IPS-20b (cell line): ENCODE measurements at regions not wholly inside any gene's neighbourhood (a gene's known extent, or its start where the extent isn't known, plus 50 kb on each side); places are given as distances from the start of the nearest gene placed in this dataset.

Experiments
- H3K27ac ChIP-seq: one replicate; pipeline ENCODE4 v1.5.1; 2013; ENCODE audit warnings: low read length
- H3K27me3 ChIP-seq: 2 replicates; pipeline ENCODE4 v1.6.1; 2013; ENCODE audit warnings: mild to moderate bottlenecking, low read length, inconsistent platforms; ENCODE audit not compliant: insufficient read depth
- H3K36me3 ChIP-seq: 2 replicates; pipeline ENCODE4 v1.6.1; 2013; ENCODE audit warnings: low read depth, mild to moderate bottlenecking, inconsistent platforms, low read length, moderate library complexity; ENCODE audit not compliant: insufficient read depth
- H3K4me1 ChIP-seq: 2 replicates; pipeline ENCODE4 v1.6.1; 2013; ENCODE audit warnings: mild to moderate bottlenecking, control low read depth, inconsistent platforms, low read length, moderate library complexity; ENCODE audit not compliant: insufficient read depth
- H3K4me3 ChIP-seq: 2 replicates; pipeline ENCODE4 v1.5.1; 2013; ENCODE audit warnings: mild to moderate bottlenecking, low read length, inconsistent platforms
- H3K9ac ChIP-seq: 2 replicates; pipeline ENCODE4 v1.6.1; 2013; ENCODE audit warnings: low read depth, mild to moderate bottlenecking, inconsistent platforms, low read length, moderate library complexity
- H3K9me3 ChIP-seq: 2 replicates; pipeline ENCODE4 v1.6.1; 2013; ENCODE audit warnings: mild to moderate bottlenecking, low read depth, low read length, inconsistent platforms; ENCODE audit not compliant: insufficient read depth

GRCh38 chr5:103373597-103374472 lies 115.3 kb downstream of the MACIR start:
- Histone ChIP-seq H3K36me3 (no peaks in the 10 kb centered on the region), H3K27ac (no peak overlapping the region), H3K4me3 (no peak overlapping the region), H3K4me1 (no peaks in the 10 kb centered on the region), H3K9me3 (no peaks in the 10 kb centered on the region), H3K9ac (no peak overlapping the region), H3K27me3 (no peaks in the 10 kb centered on the region)

GRCh38 chr5:103371046-103371607 lies 112.6 kb downstream of the MACIR start:
- H3K9me3 ChIP-seq = no peaks in the 10 kb centered on the region

GRCh38 chr5:103369125-103370120 lies 110.9 kb downstream of the MACIR start:
- Histone ChIP-seq H3K9ac (no peak overlapping the region), H3K27me3 (no peaks in the 10 kb centered on the region), H3K4me3 (no peak overlapping the region), H3K4me1 (no peaks in the 10 kb centered on the region), H3K27ac (no peak overlapping the region), H3K9me3 (no peaks in the 10 kb centered on the region), H3K36me3 (no peaks in the 10 kb centered on the region)

More at GRCh38 chr5:103371046-103371607, 112.6 kb downstream of the MACIR start:
- H3K4me1 ChIP-seq = no peaks in the 10 kb centered on the region
- H3K27me3 ChIP-seq = no peaks in the 10 kb centered on the region
- no peak overlapping the region for H3K27ac ChIP-seq
- no peak overlapping the region for H3K4me3 ChIP-seq
- no peaks in the 10 kb centered on the region for H3K36me3 ChIP-seq
- H3K9ac ChIP-seq = no peak overlapping the region

- Histone ChIP-seq H3K4me3 (no peak overlapping the region), H3K9ac (no peak overlapping the region), H3K9me3 (no peaks in the 10 kb centered on the region), H3K4me1 (no peaks in the 10 kb centered on the region), H3K36me3 (no peaks in the 10 kb centered on the region), H3K27me3 (no peaks in the 10 kb centered on the region), H3K27ac (no peak overlapping the region)
Observed at GRCh38 chr5:103367702-103368101, 109.1 kb downstream of the MACIR start.

- no peaks in the 10 kb centered on the region for H3K9me3 ChIP-seq
- H3K27me3 ChIP-seq = no peaks in the 10 kb centered on the region
- no peak overlapping the region for H3K27ac ChIP-seq
- no peaks in the 10 kb centered on the region for H3K36me3 ChIP-seq
- H3K4me3 ChIP-seq = no peak overlapping the region
- H3K9ac ChIP-seq = no peak overlapping the region
- no peaks in the 10 kb centered on the region for H3K4me1 ChIP-seq
Observed at GRCh38 chr5:103366918-103367549, 108.5 kb downstream of the MACIR start.

GRCh38 chr5:103364074-103364473 lies 105.5 kb downstream of the MACIR start:
- no peaks in the 10 kb centered on the region for H3K36me3 ChIP-seq
- no peaks in the 10 kb centered on the region for H3K4me1 ChIP-seq
- no peak overlapping the region for H3K27ac ChIP-seq
- no peak overlapping the region for H3K9ac ChIP-seq
- H3K27me3 ChIP-seq = no peaks in the 10 kb centered on the region
- no peaks in the 10 kb centered on the region for H3K9me3 ChIP-seq
- H3K4me3 ChIP-seq = no peak overlapping the region

- no peaks in the 10 kb centered on the region for H3K36me3 ChIP-seq
- H3K4me3 ChIP-seq = no peak overlapping the region
Observed at GRCh38 chr5:103362211-103362610, 103.6 kb downstream of the MACIR start.

GRCh38 chr5:103360475-103360874 lies 101.9 kb downstream of the MACIR start:
- Histone ChIP-seq H3K9me3 (no peaks in the 10 kb centered on the region), H3K4me1 (no peaks in the 10 kb centered on the region), H3K9ac (no peak overlapping the region), H3K27me3 (no peaks in the 10 kb centered on the region), H3K36me3 (no peaks in the 10 kb centered on the region), H3K27ac (no peak overlapping the region), H3K4me3 (no peak overlapping the region)

More at GRCh38 chr5:103362211-103362610, 103.6 kb downstream of the MACIR start:
- Histone ChIP-seq H3K27ac (no peak overlapping the region), H3K9ac (no peak overlapping the region), H3K27me3 (no peaks in the 10 kb centered on the region), H3K4me1 (no peaks in the 10 kb centered on the region), H3K9me3 (no peaks in the 10 kb centered on the region)

GRCh38 chr5:103358305-103358995 lies 99.9 kb downstream of the MACIR start:
- no peak overlapping the region for H3K4me3 ChIP-seq

GRCh38 chr5:103357636-103358035 lies 99.1 kb downstream of the MACIR start:
- no peaks in the 10 kb centered on the region for H3K27me3 ChIP-seq
- no peaks in the 10 kb centered on the region for H3K4me1 ChIP-seq
- H3K4me3 ChIP-seq = no peak overlapping the region
- H3K9ac ChIP-seq = no peak overlapping the region
- no peak overlapping the region for H3K27ac ChIP-seq
- no peaks in the 10 kb centered on the region for H3K9me3 ChIP-seq
- no peaks in the 10 kb centered on the region for H3K36me3 ChIP-seq

More at GRCh38 chr5:103358305-103358995, 99.9 kb downstream of the MACIR start:
- Histone ChIP-seq H3K27ac (no peak overlapping the region), H3K4me1 (no peaks in the 10 kb centered on the region), H3K36me3 (no peaks in the 10 kb centered on the region), H3K27me3 (no peaks in the 10 kb centered on the region), H3K9ac (no peak overlapping the region), H3K9me3 (no peaks in the 10 kb centered on the region)
